H9 (cell line): ENCODE measurements at regions not wholly inside any gene's neighbourhood (a gene's known extent, or its start where the extent isn't known, plus 50 kb on each side); places are given as distances from the start of the nearest gene placed in this dataset.

ENCODE experiments used
- DNase-seq: peaks from one replicate; pipeline ENCODE4 v3.0.0-alpha.2; 2017
- H2AFZ ChIP-seq: one replicate; pipeline ENCODE4 v1.6.1; 2013; ENCODE audit warnings: mild to moderate bottlenecking, low read length, control low read depth, moderate library complexity
- H2AK5ac ChIP-seq: 2 replicates; pipeline ENCODE4 v1.6.1; 2013; ENCODE audit warnings: low read length, control low read depth, mixed read lengths; ENCODE audit not compliant: insufficient read length
- H2BK120ac ChIP-seq: one replicate; pipeline ENCODE4 v1.6.1; 2013; ENCODE audit warnings: low read depth, mild to moderate bottlenecking, low read length, control low read depth, inconsistent platforms; ENCODE audit not compliant: poor library complexity, severe bottlenecking
- H2BK12ac ChIP-seq: 2 replicates; pipeline ENCODE4 v1.6.1; 2013; ENCODE audit warnings: low read length, control low read depth, mixed read lengths, low read depth; ENCODE audit not compliant: insufficient read length
- H2BK15ac ChIP-seq: 2 replicates; pipeline ENCODE4 v1.6.1; 2013; ENCODE audit warnings: low read depth, low read length, control low read depth
- H2BK20ac ChIP-seq: one replicate; pipeline ENCODE4 v1.6.1; 2013; ENCODE audit warnings: low read depth, mild to moderate bottlenecking, low read length, control low read depth, inconsistent platforms; ENCODE audit not compliant: poor library complexity, severe bottlenecking
- H2BK5ac ChIP-seq: 2 replicates; pipeline ENCODE4 v1.6.1; 2013; ENCODE audit warnings: low read length, control low read depth, mixed read lengths; ENCODE audit not compliant: insufficient read length
- H3K14ac ChIP-seq: 2 replicates; pipeline ENCODE4 v1.6.1; 2013; ENCODE audit warnings: low read length, control low read depth; ENCODE audit not compliant: insufficient read depth
- H3K18ac ChIP-seq: 2 replicates; pipeline ENCODE4 v1.6.1; 2013; ENCODE audit warnings: low read depth, mild to moderate bottlenecking, mixed read lengths, low read length, control low read depth; ENCODE audit not compliant: insufficient read length
- H3K23ac ChIP-seq: 2 replicates; pipeline ENCODE4 v1.6.1; 2013; ENCODE audit warnings: low read length, control low read depth, mixed read lengths, low read depth; ENCODE audit not compliant: insufficient read length
- H3K23me2 ChIP-seq: 2 replicates; pipeline ENCODE4 v1.6.1; 2013; ENCODE audit warnings: low read depth, mild to moderate bottlenecking, mixed read lengths, low read length, control low read depth; ENCODE audit not compliant: insufficient read length, poor library complexity, severe bottlenecking
- H3K27ac ChIP-seq: 2 replicates; pipeline ENCODE4 v1.5.1; 2013; ENCODE audit warnings: low read length, control low read depth, mixed read lengths, low read depth; ENCODE audit not compliant: insufficient read length
- H3K27me3 ChIP-seq: 2 replicates; pipeline ENCODE4 v1.6.1; 2013; ENCODE audit warnings: low read length, control low read depth, inconsistent platforms; ENCODE audit not compliant: insufficient read depth
- H3K4ac ChIP-seq: 2 replicates; pipeline ENCODE4 v1.6.1; 2013; ENCODE audit warnings: low read depth, mild to moderate bottlenecking, control low read depth, inconsistent platforms, low read length, moderate library complexity
- H3K4me1 ChIP-seq: 2 replicates; pipeline ENCODE4 v1.6.1; 2013; ENCODE audit warnings: low read length, control low read depth, inconsistent platforms; ENCODE audit not compliant: insufficient read depth
- H3K4me2 ChIP-seq: 2 replicates; pipeline ENCODE4 v1.6.1; 2013; ENCODE audit warnings: low read length, control low read depth, mixed read lengths; ENCODE audit not compliant: insufficient read length, insufficient read depth
- H3K56ac ChIP-seq: 2 replicates; pipeline ENCODE4 v1.6.1; 2013; ENCODE audit warnings: low read depth, mild to moderate bottlenecking, mixed read lengths, low read length, control low read depth; ENCODE audit not compliant: insufficient read length
- H3K79me1 ChIP-seq: 2 replicates; pipeline ENCODE4 v1.6.1; 2013; ENCODE audit warnings: low read depth, mild to moderate bottlenecking, moderate library complexity, low read length, control low read depth, inconsistent platforms; ENCODE audit not compliant: insufficient read depth, poor library complexity, severe bottlenecking
- H3K79me2 ChIP-seq: 2 replicates; pipeline ENCODE4 v1.6.1; 2013; ENCODE audit warnings: low read length, control low read depth, inconsistent platforms; ENCODE audit not compliant: insufficient read depth
- H3K9ac ChIP-seq: 2 replicates; pipeline ENCODE4 v1.6.1; 2013; ENCODE audit warnings: low read length, control low read depth, mixed read lengths; ENCODE audit not compliant: insufficient read length; ENCODE audit errors: extremely low read depth
- H3K9me3 ChIP-seq: one replicate; pipeline ENCODE4 v1.6.1; 2013; ENCODE audit warnings: low read depth, low read length, inconsistent platforms; ENCODE audit not compliant: control insufficient read depth
- H3T11ph ChIP-seq: one replicate; pipeline ENCODE4 v1.6.1; 2013; ENCODE audit warnings: mild to moderate bottlenecking, low read length, control low read depth, inconsistent platforms
- H4K20me1 ChIP-seq: one replicate; pipeline ENCODE4 v1.6.1; 2013; ENCODE audit not compliant: control insufficient read depth, insufficient read length, insufficient read depth
- H4K5ac ChIP-seq: 2 replicates; pipeline ENCODE4 v1.6.1; 2013; ENCODE audit warnings: low read depth, mild to moderate bottlenecking, mixed read lengths, low read length, control low read depth; ENCODE audit not compliant: insufficient read length
- H4K8ac ChIP-seq: replicated peaks from 2 replicates; pipeline ENCODE4 v1.6.1; 2013; ENCODE audit warnings: low read length, control low read depth, mixed read lengths, low read depth; ENCODE audit not compliant: insufficient read length
- H4K91ac ChIP-seq: 2 replicates; pipeline ENCODE4 v1.6.1; 2013; ENCODE audit warnings: low read depth, mild to moderate bottlenecking, moderate library complexity, mixed read lengths, low read length, control low read depth; ENCODE audit not compliant: insufficient read length
- H3K27ac Mint-ChIP-seq, 3 experiments: 2 replicates in 2 of 3; 3 replicates in 1 of 3; pipeline ENCODE4 v1.8.0; 2020 to 2021; ENCODE audit warnings: mixed read lengths in 3 of 3, mild to moderate bottlenecking in 1 of 3, moderate library complexity in 1 of 3
- H3K27me3 Mint-ChIP-seq: 2 replicates; pipeline ENCODE4 v1.8.0; 2021; ENCODE audit warnings: low read depth, mild to moderate bottlenecking, moderate library complexity, mixed read lengths
- H3K36me3 Mint-ChIP-seq, 3 experiments: 2 replicates in 2 of 3; 3 replicates in 1 of 3; pipeline ENCODE4 v1.8.0; 2020 to 2021; ENCODE audit warnings: low read depth in 3 of 3, mixed read lengths in 3 of 3; ENCODE audit not compliant: insufficient read depth in 1 of 3
- H3K4me1 Mint-ChIP-seq, 2 experiments: 2 replicates each; pipeline ENCODE4 v1.8.0; 2020; ENCODE audit warnings: mixed read lengths in 2 of 2
- H3K4me3 Mint-ChIP-seq, 2 experiments: 2 replicates in 1 of 2; 3 replicates in 1 of 2; pipeline ENCODE4 v1.8.0; 2020 to 2021; ENCODE audit warnings: mild to moderate bottlenecking in 2 of 2, mixed read lengths in 2 of 2, moderate library complexity in 1 of 2
- H3K9me3 Mint-ChIP-seq, 2 experiments: 2 replicates in 1 of 2; 3 replicates in 1 of 2; pipeline ENCODE4 v1.8.0; 2020; ENCODE audit warnings: mild to moderate bottlenecking in 2 of 2, mixed read lengths in 2 of 2, moderate library complexity in 1 of 2
- CTCF ChIP-seq: fragments of 200-600 bp; sonication (generic); conservative IDR thresholded peaks from 3 replicates; pipeline ENCODE4 v1.8.0; 2021; ENCODE audit warnings: antibody characterized with exemption, mild to moderate bottlenecking
- WGBS: extraction: QIAGEN DNeasy Blood & Tissue Kit; methylation state at CpG from one replicate; pipeline ENCODE4 v1.1.7; 2013; ENCODE audit warnings: missing lambda C conversion rate, low lambda C conversion rate, mixed read lengths; ENCODE audit not compliant: insufficient read length; ENCODE audit errors: extremely low coverage; 5-methylcytosine and 5-hydroxymethylcytosine counted together

DNA sequence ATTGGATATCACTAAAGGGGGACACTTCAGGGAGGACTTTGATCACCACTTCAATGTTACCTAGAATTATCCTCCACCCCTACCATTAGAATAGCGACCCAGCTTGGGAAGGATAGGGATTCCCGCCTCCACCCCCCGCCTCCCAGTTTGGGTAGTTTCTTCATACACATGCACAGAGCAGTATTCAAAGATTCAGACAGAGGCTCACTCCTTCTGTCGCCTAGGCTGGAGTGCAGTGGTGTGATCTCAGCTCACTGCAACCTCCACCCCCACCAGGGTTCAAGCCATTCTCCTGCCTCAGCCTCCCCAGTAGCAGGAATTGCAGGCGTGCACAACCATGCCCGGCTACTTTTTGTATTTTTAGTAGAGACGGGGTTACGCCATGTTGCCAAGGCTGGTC, 1166.1 kb downstream of the TYW1 start:
- H3K79me1 ChIP-seq, result no peaks in the 10 kb centered on the region
- no peak overlapping the region for H3K4ac ChIP-seq
- H3K27ac ChIP-seq, result no peak overlapping the region
- H3K4me1 Mint-ChIP-seq, result no peaks in the 10 kb centered on the region
- no CpG with 5 or more reads among the region's 8 CpGs for WGBS
- no peaks in the 10 kb centered on the region for H3K23me2 ChIP-seq
- H2AFZ ChIP-seq, result no peak overlapping the region
- H3K56ac ChIP-seq, result no peak overlapping the region
- H3K4me2 ChIP-seq, result no peak overlapping the region
- H3K18ac ChIP-seq, result no peak overlapping the region
- peaks cover 17 to 19% of the 10 kb centered on the region in 2 experiments for H3K9me3 Mint-ChIP-seq
- H3K14ac ChIP-seq, result no peak overlapping the region
- no peak overlapping the region for H3K4me3 Mint-ChIP-seq
- no peak overlapping the region for H3K23ac ChIP-seq
- no peaks in the 10 kb centered on the region for H3K27me3 Mint-ChIP-seq
- H3K9me3 ChIP-seq, result no peaks in the 10 kb centered on the region
- H3T11ph ChIP-seq, result no peak overlapping the region
- no peak overlapping the region for H4K91ac ChIP-seq
- H2BK20ac ChIP-seq, result no peak overlapping the region
- H2BK5ac ChIP-seq, result no peak overlapping the region
- H2BK12ac ChIP-seq, result no peak overlapping the region
- no peaks in the 10 kb centered on the region for H3K27me3 ChIP-seq
- no peaks in the 10 kb centered on the region for H3K4me1 ChIP-seq
- H4K5ac ChIP-seq, result no peak overlapping the region
- H3K79me2 ChIP-seq, result no peaks in the 10 kb centered on the region
- DNase-seq, result no peak
- no peak overlapping the region for H2AK5ac ChIP-seq
- no peak for TF ChIP-seq CTCF
- no peak overlapping the region for H4K8ac ChIP-seq
- H2BK15ac ChIP-seq, result no peak overlapping the region
- H3K36me3 Mint-ChIP-seq, result no peaks in the 10 kb centered on the region
- H2BK120ac ChIP-seq, result no peak overlapping the region
- no peak overlapping the region for H3K9ac ChIP-seq
- no peaks in the 10 kb centered on the region for H4K20me1 ChIP-seq
- H3K27ac Mint-ChIP-seq, result no peak overlapping the region
